ENCODE measurements at regions not wholly inside any gene's neighbourhood (a gene's known extent, or its start where the extent isn't known, plus 50 kb on each side); places are given as distances from the start of the nearest gene placed in this dataset.

- no TSS peak for BruUV-seq (replicated peaks)
- no peaks in the 10 kb centered on the region for H3K79me2 ChIP-seq (ENCODE audit: insufficient read depth, low read depth, low read length)
- POLR2A ChIA-PET: interaction anchor here (1.7 kb wide), 1 partner anchor 8 kb away, joined by 3 read pairs; no protein-coding TSS in a partner anchor
- intact Hi-C loops (cut with micrococcal nuclease; ENCODE audit: unreplicated experiment): no loop called here
- no peak overlapping the region for H3K4me2 ChIP-seq (ENCODE audit: low read length)
- no peak overlapping the region for H2AFZ ChIP-seq (ENCODE audit: low read length)
- no peaks in the 10 kb centered on the region for H3K36me3 ChIP-seq (ENCODE audit: insufficient read depth, low read length)
- H4K20me1 ChIP-seq (ENCODE audit: insufficient read depth, low read length): no peaks in the 10 kb centered on the region
- TF ChIP-seq CTCF (conservative IDR thresholded peaks at IDR 0.05; ENCODE audit: low read length) (no peak), EZH2phosphoT487 (IDR thresholded peaks at IDR 0.05; ENCODE audit: borderline replicate concordance, low read depth, low read length) (no peak)
- CTCF ChIA-PET (ENCODE audit: unreplicated experiment): no interaction called here
- H3K9me2 ChIP-seq (ENCODE audit: insufficient read depth, low read length): no peaks in the 10 kb centered on the region
- DNase-seq (ENCODE audit: low spot score): no peak
- H3K27ac ChIP-seq (ENCODE audit: low read depth, low read length, poor library complexity, severe bottlenecking): no peak overlapping the region
- H3K9me3 ChIP-seq (ENCODE audit: low read length): no peaks in the 10 kb centered on the region
- no peak overlapping the region for H3K4me3 ChIP-seq (ENCODE audit: low read depth, low read length, poor library complexity, severe bottlenecking)
- H3K4me1 ChIP-seq (ENCODE audit: insufficient read depth, low read length, poor library complexity, severe bottlenecking): no peaks in the 10 kb centered on the region
Measured at GRCh38 chr1:31485166-31485565, 72.2 kb downstream of the SERINC2 start.

- no peaks in the 10 kb centered on the region for H4K20me1 ChIP-seq (ENCODE audit: insufficient read depth, low read length)
- DNase-seq (ENCODE audit: low spot score): no peak
- no peaks in the 10 kb centered on the region for H3K4me1 ChIP-seq (ENCODE audit: insufficient read depth, low read length, poor library complexity, severe bottlenecking)
- ChIA-PET POLR2A (no interaction called here), CTCF (ENCODE audit: unreplicated experiment) (no interaction called here)
- H3K4me3 ChIP-seq (ENCODE audit: low read depth, low read length, poor library complexity, severe bottlenecking): no peak overlapping the region
- no peak overlapping the region; the same call in 1 of the 2 replicates for H2AFZ ChIP-seq (ENCODE audit: low read length)
- H3K36me3 ChIP-seq (ENCODE audit: insufficient read depth, low read length): no peaks in the 10 kb centered on the region
- BruUV-seq (replicated peaks): no TSS peak
- no peak overlapping the region; the same call in 1 of the 2 replicates for H3K4me2 ChIP-seq (ENCODE audit: low read length)
- H3K9me2 ChIP-seq (ENCODE audit: insufficient read depth, low read length): no peaks in the 10 kb centered on the region
- TF ChIP-seq CTCF (conservative IDR thresholded peaks at IDR 0.05; ENCODE audit: low read length): no peak
- TF ChIP-seq EZH2phosphoT487 (IDR thresholded peaks at IDR 0.05; ENCODE audit: borderline replicate concordance, low read depth, low read length): no peak
- intact Hi-C loops (cut with micrococcal nuclease; ENCODE audit: unreplicated experiment): no loop called here
- H3K9me3 ChIP-seq (ENCODE audit: low read length): no peaks in the 10 kb centered on the region
- no peaks in the 10 kb centered on the region for H3K79me2 ChIP-seq (ENCODE audit: insufficient read depth, low read depth, low read length)
- no peak overlapping the region for H3K27ac ChIP-seq (ENCODE audit: low read depth, low read length, poor library complexity, severe bottlenecking)
Measured at GRCh38 chr1:31487143-31487542, 74.1 kb downstream of the SERINC2 start.

- Histone ChIP-seq H3K36me3 (ENCODE audit: insufficient read depth, low read length) (no peaks in the 10 kb centered on the region), H3K9me2 (ENCODE audit: insufficient read depth, low read length) (no peaks in the 10 kb centered on the region), H4K20me1 (ENCODE audit: insufficient read depth, low read length) (no peaks in the 10 kb centered on the region), H3K4me3 (ENCODE audit: low read depth, low read length, poor library complexity, severe bottlenecking) (no peak overlapping the region), H3K27ac (ENCODE audit: low read depth, low read length, poor library complexity, severe bottlenecking) (no peak overlapping the region), H3K9me3 (ENCODE audit: low read length) (no peaks in the 10 kb centered on the region), H2AFZ (ENCODE audit: low read length) (no peak overlapping the region), H3K4me1 (ENCODE audit: insufficient read depth, low read length, poor library complexity, severe bottlenecking) (no peaks in the 10 kb centered on the region), H3K4me2 (ENCODE audit: low read length) (no peak overlapping the region), H3K79me2 (ENCODE audit: insufficient read depth, low read depth, low read length) (no peaks in the 10 kb centered on the region)
- TF ChIP-seq EZH2phosphoT487 (IDR thresholded peaks at IDR 0.05; ENCODE audit: borderline replicate concordance, low read depth, low read length) (no peak), CTCF (conservative IDR thresholded peaks at IDR 0.05; ENCODE audit: low read length) (no peak)
- no peak for DNase-seq (ENCODE audit: low spot score)
- BruUV-seq (replicated peaks): no TSS peak
- ChIA-PET POLR2A (no interaction called here), CTCF (ENCODE audit: unreplicated experiment) (no interaction called here)
- intact Hi-C loops (cut with micrococcal nuclease; ENCODE audit: unreplicated experiment): no loop called here
Measured at GRCh38 chr1:31487721-31488293, 74.8 kb downstream of the SERINC2 start.

Measured in OCI-LY7 (cell line).